Stomach (tissue), 8 donors: ENCODE measurements at regions not wholly inside any gene's neighbourhood (a gene's known extent, or its start where the extent isn't known, plus 50 kb on each side); places are given as distances from the start of the nearest gene placed in this dataset.
"Not testable (repeated sequence)": the region's sequence is repeated elsewhere in the genome, so short reads cannot be mapped to it uniquely, and the experiment has no call there.

Source experiments
- DNase-seq, 2 donors: peaks; one replicate each; pipeline versions ENCODE4 v3.0.0 to v3.0.0-alpha.2; 2013 to 2019
- H3K27ac ChIP-seq, 5 donors: fragments of 200-600 bp in 4 of 5; sonication (generic) in 4 of 5; one replicate each; pipeline ENCODE4 v1.5.1; 2013 to 2019; ENCODE audit warnings: mild to moderate bottlenecking in 1 of 5, moderate library complexity in 1 of 5
- H3K27me3 ChIP-seq, 3 donors: fragments of 200-600 bp; sonication (generic); one replicate each; pipeline ENCODE4 v1.5.1; 2017 to 2019; ENCODE audit warnings: mixed run types in 1 of 3
- H3K36me3 ChIP-seq, 4 donors: fragments of 200-600 bp; sonication (generic); 1 replicate in 3 of 4; 2 replicates in 1 of 4; pipeline ENCODE4 v1.5.1; 2016 to 2019
- H3K4me1 ChIP-seq, 4 donors: fragments of 200-600 bp; sonication (generic); one replicate each; pipeline ENCODE4 v1.5.1; 2016 to 2019
- H3K4me3 ChIP-seq, 4 donors: fragments of 200-600 bp; sonication (generic) in 3 of 4; one replicate each; pipeline ENCODE4 v1.5.1; 2016 to 2019; ENCODE audit warnings: mild to moderate bottlenecking in 1 of 4
- H3K9me3 ChIP-seq, 4 donors: fragments of 200-600 bp; sonication (generic); one replicate each; pipeline ENCODE4 v1.5.1; 2016 to 2019
- CTCF ChIP-seq, 7 experiments: fragments of 450-650 bp in 4 of 7; fragments of 200-600 bp in 3 of 7; sonication (generic) in 3 of 7; IDR thresholded peaks; one replicate each; pipeline ENCODE4 v1.5.1; 2016 to 2019; ENCODE audit warnings: antibody characterized with exemption in 7 of 7, control low read depth in 2 of 7, mild to moderate bottlenecking in 1 of 7
- EP300 ChIP-seq: sonication (generic); formaldehyde crosslinking; IDR thresholded peaks from one replicate; pipeline ENCODE4 v1.6.1; 2017; ENCODE audit warnings: antibody characterized with exemption
- POLR2A ChIP-seq, 4 donors: fragments of 450-650 bp; IDR thresholded peaks; one replicate each; pipeline ENCODE4 v1.6.1; 2016; ENCODE audit warnings: antibody characterized with exemption in 4 of 4, control low read depth in 2 of 4, mild to moderate bottlenecking in 1 of 4, moderate library complexity in 1 of 4
- POLR2AphosphoS5 ChIP-seq, 3 donors: sonication (generic); formaldehyde crosslinking; IDR thresholded peaks; one replicate each; pipeline ENCODE4 v1.6.1; 2016; ENCODE audit warnings: antibody characterized with exemption in 3 of 3
- WGBS, 5 donors: extraction: QIAGEN DNeasy Blood & Tissue Kit in 3 of 5; methylation state at CpG; one replicate each; pipeline versions ENCODE4 v1.1.5 to v1.1.7; 2013 to 2018; 5-methylcytosine and 5-hydroxymethylcytosine counted together
- intact Hi-C: fragments of 100-400 bp; cut with DNase I; formaldehyde crosslinking; loops from one replicate; pipeline ENCODE4 v1.15.1; 2023; ENCODE audit warnings: low total_unique reads
- donor health status: healthy with polysubstance abuse.
- donor health status: Bipolar disorder and iron deficiency.
- donor health status: healthy.

GRCh38 chr11:97092823-97093222, 703.0 kb downstream of the JRKL start:
- Histone ChIP-seq H3K36me3 (no peaks in the 10 kb centered on the region), H3K4me3 (no peak overlapping the region), H3K4me1 (no peaks in the 10 kb centered on the region), H3K9me3 (no peaks in the 10 kb centered on the region), H3K27ac (no peak overlapping the region), H3K27me3 (no peaks in the 10 kb centered on the region)
- WGBS, 5 donors = 45 to 75% (median 60%) methylated on average over 1 of the region's 1 CpG
- TF ChIP-seq CTCF (IDR thresholded peaks at IDR 0.05) = no peak
- no peak for TF ChIP-seq POLR2AphosphoS5 (IDR thresholded peaks at IDR 0.05)
- no peak for TF ChIP-seq POLR2A (IDR thresholded peaks at IDR 0.05)
- no peak for TF ChIP-seq EP300
- peak in 1 of 2 donors; percentile 13 for DNase-seq
- intact Hi-C loops = no loop called here

- 94 to 98% (median 97%) methylated on average over 2 to 3 of the region's 3 CpGs for WGBS, 5 donors
- intact Hi-C loops, H3K27me3 ChIP-seq, H3K27ac ChIP-seq, H3K4me3 ChIP-seq, H3K36me3 ChIP-seq, DNase-seq, H3K9me3 ChIP-seq, H3K4me1 ChIP-seq: not testable (repeated sequence)
These were observed 712.4 kb downstream of the JRKL start for GRCh38 chr11:97102180-97102579.

GRCh38 chr11:97107604-97108003, 717.8 kb downstream of the JRKL start:
- no peak overlapping the region for H3K4me3 ChIP-seq
- no peaks in the 10 kb centered on the region for H3K36me3 ChIP-seq
- intact Hi-C loops = no loop called here
- no peak for DNase-seq
- no peak for TF ChIP-seq POLR2AphosphoS5 (IDR thresholded peaks at IDR 0.05)
- TF ChIP-seq EP300 = no peak
- TF ChIP-seq CTCF (IDR thresholded peaks at IDR 0.05) = no peak
- TF ChIP-seq POLR2A (IDR thresholded peaks at IDR 0.05) = no peak
- no peak overlapping the region for H3K27ac ChIP-seq
- peaks cover 0 to 7% (median under 1%) of the 10 kb centered on the region in 4 donors for H3K9me3 ChIP-seq
- H3K27me3 ChIP-seq = no peaks in the 10 kb centered on the region
- no peaks in the 10 kb centered on the region for H3K4me1 ChIP-seq

- H3K4me3 ChIP-seq = no peak overlapping the region
- H3K4me1 ChIP-seq = no peaks in the 10 kb centered on the region
- no peak for DNase-seq
- no peaks in the 10 kb centered on the region for H3K36me3 ChIP-seq
- intact Hi-C loops = no loop called here
- WGBS, 5 donors = 68 to 88% (median 76%) methylated on average over 1 of the region's 1 CpG
- H3K27me3 ChIP-seq = no peaks in the 10 kb centered on the region
- no peak for TF ChIP-seq CTCF (IDR thresholded peaks at IDR 0.05)
- H3K9me3 ChIP-seq = peaks cover 0 to 7% (median 1%) of the 10 kb centered on the region in 4 donors
- no peak overlapping the region for H3K27ac ChIP-seq
These were observed 719.3 kb downstream of the JRKL start for GRCh38 chr11:97109078-97109477.

- intact Hi-C loops = no loop called here
- H3K27me3 ChIP-seq = no peaks in the 10 kb centered on the region
- no peak overlapping the region for H3K27ac ChIP-seq
- no peak for TF ChIP-seq POLR2A (IDR thresholded peaks at IDR 0.05)
- no peak for TF ChIP-seq POLR2AphosphoS5 (IDR thresholded peaks at IDR 0.05)
- TF ChIP-seq CTCF (IDR thresholded peaks at IDR 0.05) = no peak
- TF ChIP-seq EP300 = no peak
- H3K9me3 ChIP-seq = peaks cover 0 to 7% (median 1%) of the 10 kb centered on the region in 4 donors
- no peak for DNase-seq
- 64 to 71% (median 70%) methylated on average over 4 of the region's 4 CpGs for WGBS, 5 donors
- no peak overlapping the region for H3K4me3 ChIP-seq
- H3K4me1 ChIP-seq = no peaks in the 10 kb centered on the region
- no peaks in the 10 kb centered on the region for H3K36me3 ChIP-seq
These were observed 720.6 kb downstream of the JRKL start for GRCh38 chr11:97110376-97110775.
